GM21717 (cell line): ENCODE measurements at regions not wholly inside any gene's neighbourhood (a gene's known extent, or its start where the extent isn't known, plus 50 kb on each side); places are given as distances from the start of the nearest gene placed in this dataset.

Experiments
- ATAC-seq: cut with Tn5 transposase; IDR thresholded peaks from one replicate; pipeline ENCODE4 v1.9.1; 2021; ENCODE audit warnings: mild to moderate bottlenecking, moderate library complexity; ENCODE audit not compliant: unreplicated experiment

GRCh38 chr22:48678171-48679135, 1149.2 kb downstream of the BRD1 start:
- ATAC-seq = no peak

DNA sequence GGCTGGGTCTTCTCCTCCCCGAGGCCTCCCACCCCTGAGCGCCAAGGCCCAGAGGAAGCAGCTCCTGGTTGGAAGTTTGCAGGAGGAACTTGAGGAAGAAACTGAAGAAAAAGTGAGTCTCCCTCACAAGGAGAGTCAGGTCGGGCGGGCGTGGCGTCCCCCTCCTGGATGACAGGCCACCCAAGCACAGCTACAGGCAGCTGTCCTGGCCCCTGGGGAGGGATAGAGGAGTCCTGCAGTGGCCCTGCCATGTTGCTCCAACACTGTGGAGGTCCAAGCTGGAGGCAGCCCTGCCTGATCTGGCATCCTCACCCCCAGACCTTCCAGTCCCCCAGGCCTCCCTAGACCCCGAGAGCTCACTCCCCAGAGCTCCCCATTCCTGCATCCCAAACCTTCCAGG, 1150.1 kb downstream of the BRD1 start:
- no peak for ATAC-seq

GRCh38 chr22:48677168-48677520, 1150.5 kb downstream of the BRD1 start:
- ATAC-seq = no peak

DNA sequence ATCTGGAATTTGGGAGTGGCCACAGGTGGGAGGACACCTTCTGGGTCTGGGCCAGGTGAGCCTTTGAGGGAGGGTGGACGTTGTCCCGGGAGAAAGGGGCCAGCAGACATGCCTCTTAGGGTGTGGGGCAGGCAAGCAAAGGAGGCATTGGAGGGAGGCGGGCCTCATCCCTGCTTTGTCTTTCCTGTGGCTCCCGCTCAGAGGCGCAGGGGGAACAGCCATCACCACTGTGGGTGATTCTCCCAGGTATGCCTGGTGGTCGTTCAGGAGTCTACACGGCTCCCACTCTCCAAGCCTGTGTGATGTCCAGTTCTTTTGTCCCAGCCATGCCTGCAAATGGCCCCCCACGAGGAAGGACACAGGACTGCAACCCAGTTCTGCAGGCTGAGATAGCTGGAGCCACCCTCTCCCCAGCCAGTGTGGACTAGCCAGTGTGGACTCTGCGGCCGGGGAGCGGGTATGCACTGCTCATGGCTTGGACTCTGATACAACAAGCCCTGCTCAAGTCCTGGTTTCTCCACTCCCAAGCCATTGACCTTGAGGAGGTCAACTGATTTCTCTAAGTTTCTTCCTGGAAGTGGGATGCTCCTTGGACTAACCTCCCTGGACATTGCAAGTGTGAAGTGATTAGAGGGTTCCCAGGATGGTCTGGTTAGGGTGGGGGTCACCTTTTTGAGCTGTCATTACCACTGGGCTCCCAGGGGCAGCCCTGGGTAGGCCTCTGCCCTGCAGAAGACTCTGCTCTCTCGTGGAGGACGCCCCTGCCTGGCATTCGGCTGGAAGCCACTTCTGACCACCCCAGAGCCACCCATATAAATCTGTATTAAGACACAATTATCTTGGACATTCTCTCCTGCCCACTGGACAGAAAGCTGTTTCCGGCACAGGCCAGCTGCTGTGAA, 1151.2 kb downstream of the BRD1 start:
- ATAC-seq = no peak

DNA sequence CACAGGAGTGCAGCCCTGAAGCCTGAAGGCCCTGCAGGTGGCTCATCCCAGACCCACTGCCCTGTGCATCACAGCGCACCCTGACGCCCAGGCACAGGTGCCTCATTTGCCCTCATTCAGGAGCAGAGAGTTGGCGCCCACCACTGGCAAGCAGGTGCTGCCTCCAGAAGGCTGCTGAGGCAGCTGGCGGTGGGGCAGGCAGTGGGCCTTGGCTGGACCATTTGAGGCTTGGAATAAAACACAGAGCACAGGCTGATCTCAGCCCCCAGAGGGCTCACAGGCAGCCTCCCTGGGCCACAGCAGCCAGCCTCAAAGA, 1151.9 kb downstream of the BRD1 start:
- ATAC-seq = no peak

GRCh38 chr22:48675141-48675829, 1152.4 kb downstream of the BRD1 start:
- ATAC-seq = no peak

- no peak for ATAC-seq
These were observed 1153.7 kb downstream of the BRD1 start for GRCh38 chr22:48673806-48674500.

GRCh38 chr22:48672387-48672786, 1155.3 kb downstream of the BRD1 start:
- no peak for ATAC-seq

GRCh38 chr22:48670731-48671130, 1156.9 kb downstream of the BRD1 start:
- no peak for ATAC-seq

GRCh38 chr22:48669986-48670716, 1157.5 kb downstream of the BRD1 start:
- no peak for ATAC-seq

GRCh38 chr22:48669226-48669625, 1158.4 kb downstream of the BRD1 start:
- no peak for ATAC-seq

DNA sequence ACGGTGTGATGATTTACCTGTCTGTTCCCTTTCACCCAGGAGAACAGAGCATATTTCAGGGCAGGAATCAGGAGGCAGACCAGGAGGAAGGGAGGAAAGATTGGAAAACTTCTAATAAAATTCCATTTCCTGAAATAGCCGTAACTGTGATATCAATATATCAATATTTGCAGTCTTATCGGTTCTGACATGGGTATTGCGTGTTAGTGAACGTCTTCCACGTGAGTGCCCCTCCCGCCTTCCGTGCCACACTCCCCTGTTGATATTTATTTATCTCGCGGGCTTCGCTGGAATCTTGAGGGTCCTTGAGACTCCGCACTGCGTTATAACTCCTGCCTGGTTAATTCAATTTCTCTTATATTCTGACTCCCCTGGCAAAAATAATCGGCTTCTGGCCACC, 1160.4 kb downstream of the BRD1 start:
- ATAC-seq = no peak

GRCh38 chr22:48666620-48667019, 1161.1 kb downstream of the BRD1 start:
- ATAC-seq = no peak

DNA sequence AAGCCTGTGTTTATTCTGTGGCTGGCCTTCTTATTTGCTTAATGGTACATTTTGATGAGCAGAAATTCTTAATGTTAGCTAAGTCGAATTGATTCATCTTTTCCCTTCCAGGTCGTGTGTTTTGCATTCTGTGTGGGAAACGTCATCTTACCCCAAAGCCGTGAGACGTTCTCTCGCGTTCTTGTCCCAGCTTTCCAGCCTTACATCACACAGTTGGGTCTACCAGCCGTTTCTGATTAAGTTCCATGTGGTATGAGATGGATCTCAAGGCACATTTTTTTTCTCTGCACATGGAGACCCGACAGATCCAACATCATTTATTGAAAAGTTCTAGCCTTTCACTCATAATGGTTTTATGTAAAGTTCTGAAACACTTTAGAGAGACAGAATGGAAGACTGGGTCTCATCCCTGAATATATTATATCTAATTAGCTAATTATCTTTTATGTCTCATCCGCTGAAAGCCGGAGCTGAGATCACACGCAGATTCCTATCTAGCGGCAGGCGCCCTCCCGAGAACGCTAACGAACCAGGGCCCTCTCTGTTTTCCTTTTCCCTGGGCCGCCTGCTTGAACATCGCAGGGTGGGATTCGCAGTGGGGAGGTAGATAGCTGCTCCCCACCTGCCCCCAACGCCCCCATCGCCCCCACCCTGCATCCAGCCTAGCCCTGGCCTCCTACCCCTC, 1162.2 kb downstream of the BRD1 start:
- no peak for ATAC-seq

DNA sequence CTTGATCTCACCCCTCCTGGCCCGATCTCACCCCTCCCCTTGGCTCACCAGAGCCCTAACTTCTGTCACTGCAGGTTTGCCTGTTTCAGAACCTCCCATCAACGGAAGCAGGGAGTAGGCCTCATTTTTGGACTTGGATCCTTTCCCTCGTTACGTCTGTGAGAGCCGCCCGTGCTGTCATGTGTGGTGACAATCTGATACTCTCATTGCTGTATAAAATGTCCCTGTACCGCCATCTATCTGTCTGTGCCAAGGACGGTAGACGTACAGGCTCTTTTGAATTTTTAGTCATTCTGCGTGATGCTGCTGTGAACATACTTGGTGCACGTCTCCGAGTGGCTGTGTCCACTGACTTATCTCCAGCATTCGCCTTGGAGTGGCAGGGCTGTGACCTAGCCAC, 1163.1 kb downstream of the BRD1 start:
- ATAC-seq = no peak

- no peak for ATAC-seq
These were observed 1164.4 kb downstream of the BRD1 start for GRCh38 chr22:48663297-48663696.

- ATAC-seq = no peak
These were observed 1165.1 kb downstream of the BRD1 start for GRCh38 chr22:48662476-48663135.

- ATAC-seq = no peak
These were observed 1165.7 kb downstream of the BRD1 start for GRCh38 chr22:48661984-48662383.
